ENCODE measurements at regions not wholly inside any gene's neighbourhood (a gene's known extent, or its start where the extent isn't known, plus 50 kb on each side); places are given as distances from the start of the nearest gene placed in this dataset.

DNA sequence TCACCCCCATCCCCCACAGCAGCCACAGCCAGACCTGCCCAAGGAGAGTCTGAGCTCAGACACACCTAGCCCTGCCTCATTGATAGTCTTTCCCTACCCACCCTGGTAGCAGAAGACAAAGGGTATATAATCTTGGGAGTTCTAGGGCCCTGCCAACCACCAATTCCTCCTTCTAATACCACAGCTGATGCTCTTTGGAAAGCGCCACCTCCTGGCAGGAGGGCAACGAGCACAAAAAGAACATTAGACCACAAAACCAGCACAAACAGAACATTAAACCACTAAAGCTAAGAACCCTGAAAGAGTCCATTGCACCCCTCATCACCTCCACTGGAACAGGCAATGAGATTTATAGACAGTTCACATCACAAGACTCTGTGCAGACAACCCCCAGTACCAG, 195.8 kb upstream of the FUT9 start:
- TF ChIP-seq, protein P1, sequence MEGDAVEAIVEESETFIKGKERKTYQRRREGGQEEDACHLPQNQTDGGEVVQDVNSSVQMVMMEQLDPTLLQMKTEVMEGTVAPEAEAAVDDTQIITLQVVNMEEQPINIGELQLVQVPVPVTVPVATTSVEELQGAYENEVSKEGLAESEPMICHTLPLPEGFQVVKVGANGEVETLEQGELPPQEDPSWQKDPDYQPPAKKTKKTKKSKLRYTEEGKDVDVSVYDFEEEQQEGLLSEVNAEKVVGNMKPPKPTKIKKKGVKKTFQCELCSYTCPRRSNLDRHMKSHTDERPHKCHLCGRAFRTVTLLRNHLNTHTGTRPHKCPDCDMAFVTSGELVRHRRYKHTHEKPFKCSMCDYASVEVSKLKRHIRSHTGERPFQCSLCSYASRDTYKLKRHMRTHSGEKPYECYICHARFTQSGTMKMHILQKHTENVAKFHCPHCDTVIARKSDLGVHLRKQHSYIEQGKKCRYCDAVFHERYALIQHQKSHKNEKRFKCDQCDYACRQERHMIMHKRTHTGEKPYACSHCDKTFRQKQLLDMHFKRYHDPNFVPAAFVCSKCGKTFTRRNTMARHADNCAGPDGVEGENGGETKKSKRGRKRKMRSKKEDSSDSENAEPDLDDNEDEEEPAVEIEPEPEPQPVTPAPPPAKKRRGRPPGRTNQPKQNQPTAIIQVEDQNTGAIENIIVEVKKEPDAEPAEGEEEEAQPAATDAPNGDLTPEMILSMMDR (IDR thresholded peaks at IDR 0.05), result peak; percentile 18; the same call in 1 of the 2 replicates
- TF ChIP-seq POLR2AphosphoS5 (IDR thresholded peaks at IDR 0.05; ENCODE audit: low read depth, low read length) (no peak), SIN3A (IDR thresholded peaks at IDR 0.05; ENCODE audit: borderline replicate concordance, insufficient read depth, low read depth, low read length) (no peak)

Measured in Panc1 (cell line).